Amygdala (tissue), 56 donors: ENCODE measurements at regions not wholly inside any gene's neighbourhood (a gene's known extent, or its start where the extent isn't known, plus 50 kb on each side); places are given as distances from the start of the nearest gene placed in this dataset.

Source experiments
- DNase-seq, 56 donors: peaks; one replicate each; lab custom pipeline; 2025; lab: John Stamatoyannopoulos, UW

- no peak for DNase-seq
Observed at GRCh38 chr2:49222975-49223528, 68.7 kb upstream of the FSHR start.

- no peak for DNase-seq
Observed at GRCh38 chr2:49219741-49220140, 65.4 kb upstream of the FSHR start.

GRCh38 chr2:49210191-49210590, 55.9 kb upstream of the FSHR start:
- DNase-seq = no peak

GRCh38 chr2:49207204-49207603, 52.9 kb upstream of the FSHR start:
- DNase-seq = no peak
